HepG2 (cell line): ENCODE measurements at regions not wholly inside any gene's neighbourhood (a gene's known extent, or its start where the extent isn't known, plus 50 kb on each side); places are given as distances from the start of the nearest gene placed in this dataset.

Source experiments
- ATAC-seq: fragments of 200-7000 bp; cut with Tn5 transposase; 3 replicates; pipeline ENCODE4 v1.9.1; 2020; ENCODE audit warnings: mild to moderate bottlenecking, moderate library complexity
- BruUV-seq: library from RNA; stranded (reverse); fragments of 400-500 nt; replicated peaks from 2 replicates; lab custom pipeline; 2021; lab: Mats Ljungman, UMichigan
- CTCF ChIA-PET: fragments of 300-600 bp; formaldehyde crosslinking; extraction: SDS; loops from one replicate; lab custom pipeline; 2021; ENCODE audit warnings: low total read pairs, inconsistent platforms, low intra/inter-chr PET ratio; lab: Yijun Ruan, JAX
- POLR2A ChIA-PET: fragments of 350-600 bp; sonication (Branson Sonifier 250); formaldehyde crosslinking; loops from one replicate; lab custom pipeline; 2020; ENCODE audit warnings: antibody characterized with exemption, inconsistent platforms; lab: Yijun Ruan, JAX
- DNase-seq: peaks from one replicate; pipeline ENCODE4 v3.0.0-alpha.2; 2015; ENCODE audit warnings: low spot score
- FAIRE-seq: peaks from 3 replicates; lab custom pipeline; 2011; peaks lifted over from hg19 to GRCh38; lab: Jason Lieb, UNC
- H2AFZ ChIP-seq: one replicate; pipeline ENCODE4 v1.6.1; 2011; ENCODE audit warnings: low read length, inconsistent platforms
- H3K27ac ChIP-seq: fragments of 300-600 bp; 3 replicates; pipeline ENCODE4 v1.8.0; 2011; ENCODE audit warnings: mixed run types, mild to moderate bottlenecking, mixed read lengths, low read length, inconsistent platforms; ENCODE audit not compliant: insufficient read depth; ENCODE audit errors: extremely low read length
- H3K27me3 ChIP-seq, 2 experiments: fragments of 200-600 bp in 1 of 2; 2 replicates in 1 of 2; 3 replicates in 1 of 2; pipeline versions ENCODE4 v1.6.0 to v1.8.0; 2011; ENCODE audit warnings: low read length in 2 of 2, mild to moderate bottlenecking in 2 of 2, moderate library complexity in 2 of 2, inconsistent platforms in 1 of 2; ENCODE audit not compliant: insufficient read depth in 2 of 2, control insufficient read depth in 1 of 2
- H3K36me3 ChIP-seq, 2 experiments: fragments of 200-600 bp in 1 of 2; replicated peaks in 1 of 2; 2 replicates in 1 of 2; 3 replicates in 1 of 2; pipeline versions ENCODE4 v1.5.1 to v1.8.0; 2011; ENCODE audit warnings: low read length in 2 of 2, inconsistent platforms in 1 of 2; ENCODE audit not compliant: insufficient read depth in 2 of 2, control insufficient read depth in 1 of 2
- H3K4me1 ChIP-seq: 2 replicates; pipeline ENCODE4 v1.5.1; 2012; ENCODE audit warnings: low read length, inconsistent platforms; ENCODE audit not compliant: insufficient read depth
- H3K4me2 ChIP-seq: 2 replicates; pipeline ENCODE4 v1.6.0; 2011; ENCODE audit warnings: low read depth, low read length, inconsistent platforms
- H3K4me3 ChIP-seq, 3 experiments: fragments of 200-600 bp in 1 of 3; sonication (generic), shearing (Covaris generic) in 1 of 3; replicated peaks in 1 of 3; 2 replicates each; pipeline ENCODE4 v1.5.1; 2011 to 2016; ENCODE audit warnings: low read length in 3 of 3, inconsistent platforms in 2 of 3, low read depth in 2 of 3, mild to moderate bottlenecking in 2 of 3, control low read depth in 1 of 3, mixed read lengths in 1 of 3; ENCODE audit not compliant: insufficient read depth in 1 of 3
- H3K79me2 ChIP-seq: one replicate; pipeline ENCODE4 v1.6.1; 2011; ENCODE audit warnings: low read length, inconsistent platforms; ENCODE audit not compliant: insufficient read depth
- H3K9ac ChIP-seq: 2 replicates; pipeline ENCODE4 v1.6.0; 2011; ENCODE audit warnings: mild to moderate bottlenecking, low read depth, low read length, inconsistent platforms; ENCODE audit not compliant: insufficient read depth
- H3K9me3 ChIP-seq: 2 replicates; pipeline ENCODE4 v1.5.1; 2012; ENCODE audit warnings: mild to moderate bottlenecking, low read length
- H4K20me1 ChIP-seq: 2 replicates; pipeline ENCODE4 v1.6.0; 2011; ENCODE audit warnings: inconsistent platforms, mild to moderate bottlenecking, low read length, moderate library complexity; ENCODE audit not compliant: insufficient read depth
- SUZ12 ChIP-seq: fragments of 150-350 bp; IDR thresholded peaks from 2 replicates; pipeline ENCODE4 v1.6.1; 2014; ENCODE audit warnings: low read depth, low read length
- ZBTB1 ChIP-seq: sonication (generic); formaldehyde crosslinking; IDR thresholded peaks from 2 replicates; pipeline ENCODE4 v1.4.0; 2020; ENCODE audit warnings: missing genetic modification reagents, borderline replicate concordance
- ZNF263 ChIP-seq: sonication (generic); formaldehyde crosslinking; IDR thresholded peaks from 2 replicates; pipeline ENCODE4 v1.4.0; 2020; ENCODE audit warnings: missing genetic modification reagents
- ZSCAN21 ChIP-seq: sonication (generic); formaldehyde crosslinking; IDR thresholded peaks from 2 replicates; pipeline ENCODE4 v1.8.0; 2022; ENCODE audit warnings: mild to moderate bottlenecking, missing genetic modification reagents, moderate library complexity, borderline replicate concordance
- WGBS: methylation state at CpG from one replicate; pipeline ENCODE4 v1.1.6; 2017; ENCODE audit warnings: low lambda C conversion rate; 5-methylcytosine and 5-hydroxymethylcytosine counted together
- in situ Hi-C: cut with HindIII; loops from 2 replicates; pipeline ENCODE4 v1.10.0; 2017; ENCODE audit warnings: low pct_unique_long_range_greater_than_20kb; ENCODE audit not compliant: extremely low pct_ligation_motif_present
- intact Hi-C: fragments of 100-400 bp; cut with micrococcal nuclease; formaldehyde crosslinking; loops from one replicate; pipeline ENCODE4 v1.10.0; 2022; ENCODE audit not compliant: unreplicated experiment
- TF ChIP-seq, protein P1 (sequence below), 2 experiments: fragments of 450-650 bp in 1 of 2; sonication (generic) in 1 of 2; formaldehyde crosslinking in 1 of 2; IDR thresholded peaks; 2 replicates each; pipeline versions ENCODE4 v1.6.1 to v1.8.0; 2016 to 2022; ENCODE audit warnings: antibody characterized with exemption in 1 of 2, mild to moderate bottlenecking in 1 of 2, missing genetic modification reagents in 1 of 2
- TF ChIP-seq, protein P2 (sequence below): sonication (generic); formaldehyde crosslinking; IDR thresholded peaks from 2 replicates; pipeline ENCODE4 v1.5.0; 2020; ENCODE audit warnings: missing genetic modification reagents, mild to moderate bottlenecking, borderline replicate concordance

- intact Hi-C loops = no loop called here
- Histone ChIP-seq H3K4me3 (no peak overlapping the region), H3K27me3 (peaks cover 0 to 11% of the 10 kb centered on the region in 2 experiments; a peak in 1 of 5 replicates), H4K20me1 (no peaks in the 10 kb centered on the region), H3K27ac (no peak overlapping the region), H3K36me3 (no peaks in the 10 kb centered on the region)
- CTCF ChIA-PET = no interaction called here
- no TSS peak for BruUV-seq
- POLR2A ChIA-PET = no interaction called here
- no peak for TF ChIP-seq ZSCAN21 (CRISPR knock-in tag)
- TF ChIP-seq, protein P1, sequence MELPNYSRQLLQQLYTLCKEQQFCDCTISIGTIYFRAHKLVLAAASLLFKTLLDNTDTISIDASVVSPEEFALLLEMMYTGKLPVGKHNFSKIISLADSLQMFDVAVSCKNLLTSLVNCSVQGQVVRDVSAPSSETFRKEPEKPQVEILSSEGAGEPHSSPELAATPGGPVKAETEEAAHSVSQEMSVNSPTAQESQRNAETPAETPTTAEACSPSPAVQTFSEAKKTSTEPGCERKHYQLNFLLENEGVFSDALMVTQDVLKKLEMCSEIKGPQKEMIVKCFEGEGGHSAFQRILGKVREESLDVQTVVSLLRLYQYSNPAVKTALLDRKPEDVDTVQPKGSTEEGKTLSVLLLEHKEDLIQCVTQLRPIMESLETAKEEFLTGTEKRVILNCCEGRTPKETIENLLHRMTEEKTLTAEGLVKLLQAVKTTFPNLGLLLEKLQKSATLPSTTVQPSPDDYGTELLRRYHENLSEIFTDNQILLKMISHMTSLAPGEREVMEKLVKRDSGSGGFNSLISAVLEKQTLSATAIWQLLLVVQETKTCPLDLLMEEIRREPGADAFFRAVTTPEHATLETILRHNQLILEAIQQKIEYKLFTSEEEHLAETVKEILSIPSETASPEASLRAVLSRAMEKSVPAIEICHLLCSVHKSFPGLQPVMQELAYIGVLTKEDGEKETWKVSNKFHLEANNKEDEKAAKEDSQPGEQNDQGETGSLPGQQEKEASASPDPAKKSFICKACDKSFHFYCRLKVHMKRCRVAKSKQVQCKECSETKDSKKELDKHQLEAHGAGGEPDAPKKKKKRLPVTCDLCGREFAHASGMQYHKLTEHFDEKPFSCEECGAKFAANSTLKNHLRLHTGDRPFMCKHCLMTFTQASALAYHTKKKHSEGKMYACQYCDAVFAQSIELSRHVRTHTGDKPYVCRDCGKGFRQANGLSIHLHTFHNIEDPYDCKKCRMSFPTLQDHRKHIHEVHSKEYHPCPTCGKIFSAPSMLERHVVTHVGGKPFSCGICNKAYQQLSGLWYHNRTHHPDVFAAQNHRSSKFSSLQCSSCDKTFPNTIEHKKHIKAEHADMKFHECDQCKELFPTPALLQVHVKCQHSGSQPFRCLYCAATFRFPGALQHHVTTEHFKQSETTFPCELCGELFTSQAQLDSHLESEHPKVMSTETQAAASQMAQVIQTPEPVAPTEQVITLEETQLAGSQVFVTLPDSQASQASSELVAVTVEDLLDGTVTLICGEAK (IDR thresholded peaks at IDR 0.05) = no peak
- TF ChIP-seq, protein P1 (CRISPR knock-in tag; IDR thresholded peaks at IDR 0.05) = no peak
- no peak for TF ChIP-seq ZBTB1 (CRISPR knock-in tag)
- TF ChIP-seq, protein P2, sequence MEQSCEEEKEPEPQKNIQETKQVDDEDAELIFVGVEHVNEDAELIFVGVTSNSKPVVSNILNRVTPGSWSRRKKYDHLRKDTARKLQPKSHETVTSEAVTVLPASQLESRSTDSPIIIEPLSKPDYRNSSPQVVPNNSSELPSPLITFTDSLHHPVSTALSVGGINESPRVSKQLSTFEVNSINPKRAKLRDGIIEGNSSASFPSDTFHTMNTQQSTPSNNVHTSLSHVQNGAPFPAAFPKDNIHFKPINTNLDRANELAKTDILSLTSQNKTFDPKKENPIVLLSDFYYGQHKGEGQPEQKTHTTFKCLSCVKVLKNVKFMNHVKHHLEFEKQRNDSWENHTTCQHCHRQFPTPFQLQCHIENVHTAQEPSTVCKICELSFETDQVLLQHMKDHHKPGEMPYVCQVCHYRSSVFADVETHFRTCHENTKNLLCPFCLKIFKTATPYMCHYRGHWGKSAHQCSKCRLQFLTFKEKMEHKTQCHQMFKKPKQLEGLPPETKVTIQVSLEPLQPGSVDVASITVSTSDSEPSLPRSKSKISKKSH (CRISPR knock-in tag) = no peak
- no peak for TF ChIP-seq SUZ12
- no peak for TF ChIP-seq ZNF263 (CRISPR knock-in tag)
- TF ChIP-seq, all 625 proteins: peak for 0
- in situ Hi-C loops = no loop called here
- Histone ChIP-seq H3K9ac (no peak overlapping the region), H3K79me2 (no peaks in the 10 kb centered on the region), H3K4me1 (no peaks in the 10 kb centered on the region), H3K4me2 (no peak overlapping the region), H2AFZ (no peak overlapping the region), H3K9me3 (no peaks in the 10 kb centered on the region)
- no peak for FAIRE-seq
- DNase-seq = no peak
- no peak for ATAC-seq
- WGBS = 0% methylated on average over 2 of the region's 2 CpGs
Measured at GRCh38 chr11:32497951-32498350, 62.6 kb upstream of the WT1 start.
